Immature natural killer cell (primary cell): ENCODE measurements at regions not wholly inside any gene's neighbourhood (a gene's known extent, or its start where the extent isn't known, plus 50 kb on each side); places are given as distances from the start of the nearest gene placed in this dataset.
"Not testable (repeated sequence)": the region's sequence is repeated elsewhere in the genome, so short reads cannot be mapped to it uniquely, and the experiment has no call there.

Experiments used
- DNase-seq, 3 donors: peaks; one replicate each; pipeline ENCODE4 v3.0.0; 2022; ENCODE audit warnings: mixed read lengths in 1 of 3
- H3K27ac Mint-ChIP-seq, 6 donors: one replicate each; pipeline ENCODE4 v1.8.0; 2020; ENCODE audit warnings: mixed read lengths in 6 of 6, mild to moderate bottlenecking in 5 of 6, inconsistent platforms in 4 of 6, moderate library complexity in 3 of 6
- H3K27me3 Mint-ChIP-seq, 3 donors: one replicate each; pipeline ENCODE4 v1.8.0; 2020 to 2021; ENCODE audit warnings: low read depth in 3 of 3, mild to moderate bottlenecking in 3 of 3, mixed read lengths in 3 of 3, moderate library complexity in 3 of 3, inconsistent platforms in 1 of 3
- H3K36me3 Mint-ChIP-seq, 3 donors: one replicate each; pipeline ENCODE4 v1.8.0; 2020; ENCODE audit warnings: mixed read lengths in 3 of 3, inconsistent platforms in 2 of 3, mild to moderate bottlenecking in 2 of 3
- H3K4me1 Mint-ChIP-seq, 2 donors: one replicate each; pipeline ENCODE4 v1.8.0; 2020; ENCODE audit warnings: inconsistent platforms in 2 of 2, mild to moderate bottlenecking in 2 of 2, mixed read lengths in 2 of 2, moderate library complexity in 1 of 2
- H3K4me3 Mint-ChIP-seq, 5 donors: one replicate each; pipeline ENCODE4 v1.8.0; 2020; ENCODE audit warnings: mild to moderate bottlenecking in 5 of 5, mixed read lengths in 5 of 5, inconsistent platforms in 3 of 5, moderate library complexity in 3 of 5
- H3K9me3 Mint-ChIP-seq, 6 donors: one replicate each; pipeline ENCODE4 v1.8.0; 2020; ENCODE audit warnings: mild to moderate bottlenecking in 6 of 6, mixed read lengths in 6 of 6, inconsistent platforms in 4 of 6, moderate library complexity in 3 of 6

DNA sequence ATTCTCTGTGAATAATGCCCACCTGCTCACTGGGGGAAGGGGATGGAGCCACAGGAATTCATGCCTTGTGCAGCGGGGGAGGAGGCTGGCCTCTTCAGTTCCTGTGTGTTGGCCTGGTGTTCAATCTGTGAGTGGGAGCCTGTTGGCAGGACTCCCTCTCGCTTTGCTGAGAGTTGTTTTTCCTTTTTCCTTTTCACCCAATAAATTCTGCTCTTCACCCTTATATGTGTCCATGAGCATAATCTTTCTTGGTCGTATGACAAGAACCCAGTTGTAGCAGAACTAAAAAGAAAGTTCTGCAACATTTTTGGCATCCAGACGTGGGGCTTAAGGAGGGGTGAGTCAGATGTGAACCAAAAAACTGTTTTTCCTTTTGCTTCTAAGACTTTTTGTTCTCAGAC is 235.2 kb upstream of the HDX start:
- DNase-seq, result no peak
- H3K4me3 Mint-ChIP-seq, result no peak overlapping the region
- H3K4me1 Mint-ChIP-seq, result no peaks in the 10 kb centered on the region
- H3K27ac Mint-ChIP-seq, result no peak overlapping the region
- peaks cover 1 to 9% (median 1%) of the 10 kb centered on the region in 3 donors for H3K27me3 Mint-ChIP-seq
- peaks cover 0 to 2% (median 0%) of the 10 kb centered on the region in 6 donors for H3K9me3 Mint-ChIP-seq
- no peaks in the 10 kb centered on the region for H3K36me3 Mint-ChIP-seq

DNA sequence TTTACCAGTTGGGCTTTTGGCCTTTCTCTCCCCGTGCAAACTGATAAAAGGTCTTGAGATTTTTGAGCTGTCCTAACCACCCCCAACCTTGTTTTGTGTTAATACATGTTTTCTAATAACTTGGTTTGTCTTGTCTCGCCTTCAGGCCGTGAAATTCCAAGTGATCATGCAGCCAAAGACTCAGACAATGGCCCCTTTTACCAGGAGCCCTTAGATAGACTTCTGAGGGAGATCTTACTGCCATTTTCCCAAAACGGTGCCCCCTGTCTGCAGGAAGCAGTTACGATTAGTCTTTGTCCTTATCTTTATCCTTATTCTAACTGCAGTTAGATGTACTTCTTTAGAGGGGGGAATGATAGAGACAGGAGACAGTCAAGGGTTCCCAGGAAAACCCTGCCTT is 245.3 kb upstream of the HDX start:
- Mint-ChIP-seq H3K36me3 (no peaks in the 10 kb centered on the region), H3K4me1 (no peaks in the 10 kb centered on the region), H3K9me3 (peaks cover 0 to 3% (median 0%) of the 10 kb centered on the region in 6 donors), H3K4me3 (no peak overlapping the region), H3K27me3 (peaks cover 0 to 6% (median 1%) of the 10 kb centered on the region in 3 donors), H3K27ac (no peak overlapping the region)
- no peak for DNase-seq

DNA sequence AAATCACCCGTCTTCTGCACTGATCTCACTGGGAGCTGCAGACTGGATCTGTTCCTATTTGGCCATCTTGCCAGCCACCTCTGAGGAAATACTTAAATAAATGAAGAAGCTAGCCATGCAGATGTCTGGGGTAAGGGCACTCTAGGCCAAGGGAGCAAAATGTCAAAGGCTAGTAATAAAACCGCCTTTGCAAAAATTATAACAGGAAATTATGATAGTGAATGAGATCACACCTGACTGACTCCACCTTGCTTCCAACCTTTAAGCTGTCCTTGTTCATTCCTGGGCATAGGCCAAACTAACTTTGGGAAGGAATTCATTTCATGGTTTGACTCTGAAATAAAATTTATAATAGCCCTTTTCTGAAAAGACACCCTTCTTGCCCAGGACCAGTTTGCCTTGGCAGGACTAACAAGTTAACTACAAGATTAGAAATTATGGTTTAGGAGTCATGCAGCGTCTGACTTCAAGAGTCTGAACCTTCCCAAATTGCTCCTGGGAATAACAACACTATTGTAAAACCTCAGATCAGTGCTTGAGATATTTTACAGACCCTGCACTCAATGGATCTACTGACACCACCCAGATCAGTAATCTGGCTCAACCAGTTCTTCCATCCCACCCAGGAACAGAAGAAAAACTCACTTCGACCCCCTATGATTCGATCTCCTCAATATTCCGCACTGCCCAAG is 246.9 kb upstream of the HDX start:
- Mint-ChIP-seq H3K27me3 (peaks cover 0 to 6% (median 3%) of the 10 kb centered on the region in 3 donors), H3K27ac (no peak overlapping the region), H3K4me1 (no peaks in the 10 kb centered on the region), H3K36me3 (no peaks in the 10 kb centered on the region), H3K4me3 (no peak overlapping the region), H3K9me3 (peaks cover 0 to 3% (median 0%) of the 10 kb centered on the region in 6 donors)
- no peak for DNase-seq

DNA sequence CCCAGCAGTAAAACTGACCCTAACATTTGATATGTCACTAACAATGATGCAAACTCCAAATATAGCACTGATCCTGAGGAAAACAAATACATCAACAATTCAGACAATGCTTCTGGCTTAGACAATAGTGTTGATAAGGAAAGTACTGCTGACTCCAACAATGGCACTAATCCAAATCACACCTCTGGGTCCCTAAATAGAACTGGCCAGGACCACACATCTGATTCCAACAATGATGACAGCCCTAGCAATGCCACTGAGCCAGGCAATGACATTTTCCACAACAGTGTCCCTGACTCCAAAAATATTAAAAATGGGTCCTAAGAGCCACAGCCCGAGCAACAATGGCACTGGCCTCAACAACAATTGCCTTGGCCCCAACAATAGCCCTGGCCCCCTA is 243.1 kb upstream of the APOOL start:
- Mint-ChIP-seq H3K4me1 (no peaks in the 10 kb centered on the region), H3K4me3 (no peak overlapping the region), H3K27ac (no peak overlapping the region), H3K36me3 (no peaks in the 10 kb centered on the region), H3K9me3 (no peaks in the 10 kb centered on the region), H3K27me3 (peaks cover 0 to 2% (median 2%) of the 10 kb centered on the region in 3 donors)
- no peak for DNase-seq

DNA sequence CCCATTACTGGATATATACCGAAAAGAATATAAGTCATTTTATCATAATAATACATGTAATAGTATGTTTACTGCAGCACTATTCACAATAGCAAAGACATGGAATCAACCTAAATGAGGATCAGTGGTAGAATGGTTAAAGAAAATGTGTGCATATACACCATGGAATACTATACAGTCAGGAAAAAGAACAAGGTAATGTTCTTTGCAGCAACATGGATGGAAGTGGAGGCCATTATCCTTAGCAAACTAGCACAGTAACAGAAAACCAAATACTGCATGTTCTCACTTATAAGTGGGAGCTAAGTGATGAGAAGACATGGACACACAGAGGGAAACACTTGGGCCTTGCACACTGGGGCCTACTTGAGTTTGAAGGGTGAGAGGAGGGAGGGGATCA is 207.4 kb upstream of the APOOL start:
- Mint-ChIP-seq H3K9me3 (peaks cover 0 to 7% (median under 1%) of the 10 kb centered on the region in 6 donors), H3K36me3 (no peaks in the 10 kb centered on the region), H3K27ac (no peak overlapping the region), H3K27me3 (peaks cover 0 to 9% (median 3%) of the 10 kb centered on the region in 3 donors), H3K4me3 (no peak overlapping the region), H3K4me1 (no peaks in the 10 kb centered on the region)
- no peak for DNase-seq

DNA sequence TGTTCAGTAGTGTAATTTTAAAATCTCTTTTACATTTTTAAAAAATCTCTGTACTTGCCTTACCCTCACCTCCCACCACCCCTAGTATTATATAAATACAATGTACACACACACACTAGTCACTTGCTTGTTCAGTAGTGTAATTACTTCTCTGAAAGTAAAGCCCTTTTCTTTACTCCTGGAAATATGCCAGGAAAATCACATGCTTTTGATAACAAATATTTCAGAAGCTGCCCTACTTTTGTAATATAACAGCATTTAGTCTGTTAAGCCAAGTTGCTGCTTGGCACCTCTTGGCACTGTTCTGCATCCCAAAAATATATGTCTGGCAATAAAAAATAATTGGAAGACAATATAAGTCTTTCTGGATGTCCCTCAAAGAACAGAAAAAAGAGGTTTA is 172.8 kb upstream of the APOOL start:
- H3K27ac Mint-ChIP-seq, result no peak overlapping the region
- DNase-seq, result no peak
- H3K9me3 Mint-ChIP-seq, result peaks cover 0 to 5% (median 0%) of the 10 kb centered on the region in 6 donors
- no peak overlapping the region for H3K4me3 Mint-ChIP-seq
- no peaks in the 10 kb centered on the region for H3K4me1 Mint-ChIP-seq
- no peaks in the 10 kb centered on the region for H3K36me3 Mint-ChIP-seq
- H3K27me3 Mint-ChIP-seq, result peaks cover 0 to 2% (median 0%) of the 10 kb centered on the region in 3 donors

DNA sequence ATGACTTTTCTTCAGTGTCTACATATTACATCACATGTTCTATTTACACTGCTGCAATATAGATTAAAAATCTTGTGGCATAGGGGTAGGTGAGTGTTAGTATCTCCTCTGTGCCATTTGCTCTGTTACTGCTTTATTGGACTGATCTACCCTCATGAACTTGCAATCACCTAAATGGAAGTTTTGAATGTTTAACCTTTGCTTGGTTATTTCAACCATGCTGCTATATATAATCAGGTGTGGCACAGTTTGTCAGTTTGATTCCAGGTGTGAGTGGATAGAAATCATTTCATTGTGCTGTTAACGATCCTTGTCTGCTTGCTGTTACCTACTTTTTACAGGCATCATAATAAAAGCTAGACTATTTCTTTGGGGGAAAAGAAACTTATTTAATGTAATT is 157.1 kb upstream of the APOOL start:
- not testable (repeated sequence) for H3K27ac Mint-ChIP-seq, H3K36me3 Mint-ChIP-seq

DNA sequence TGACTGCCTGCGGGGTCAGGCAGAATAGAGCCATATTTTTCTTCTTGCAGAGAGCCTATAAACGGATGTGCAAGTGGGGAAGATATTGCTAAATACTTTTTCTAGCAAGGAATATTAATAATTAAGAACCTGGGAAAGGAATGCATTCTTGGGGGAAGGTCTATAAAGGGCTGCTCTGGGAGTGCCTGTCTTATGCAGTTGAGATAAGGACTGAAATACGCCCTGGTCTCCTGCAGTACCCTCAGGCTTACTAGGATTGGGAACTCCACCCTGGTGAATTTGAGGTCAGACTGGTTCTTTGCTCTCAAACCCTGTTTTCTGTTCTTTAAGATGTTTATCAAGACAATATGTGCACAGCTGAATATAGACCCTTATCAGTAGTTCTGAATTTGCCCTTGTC is 152.5 kb upstream of the APOOL start:
- H3K36me3 Mint-ChIP-seq, H3K27ac Mint-ChIP-seq, H3K4me1 Mint-ChIP-seq: not testable (repeated sequence)

More for the DNA sequence above, 157.1 kb upstream of the APOOL start:
- not testable (repeated sequence) for H3K4me3 Mint-ChIP-seq, DNase-seq, H3K4me1 Mint-ChIP-seq, H3K27me3 Mint-ChIP-seq
- H3K9me3 Mint-ChIP-seq, result peaks cover 4 to 20% (median 6%) of the 10 kb centered on the region in 6 donors

DNA sequence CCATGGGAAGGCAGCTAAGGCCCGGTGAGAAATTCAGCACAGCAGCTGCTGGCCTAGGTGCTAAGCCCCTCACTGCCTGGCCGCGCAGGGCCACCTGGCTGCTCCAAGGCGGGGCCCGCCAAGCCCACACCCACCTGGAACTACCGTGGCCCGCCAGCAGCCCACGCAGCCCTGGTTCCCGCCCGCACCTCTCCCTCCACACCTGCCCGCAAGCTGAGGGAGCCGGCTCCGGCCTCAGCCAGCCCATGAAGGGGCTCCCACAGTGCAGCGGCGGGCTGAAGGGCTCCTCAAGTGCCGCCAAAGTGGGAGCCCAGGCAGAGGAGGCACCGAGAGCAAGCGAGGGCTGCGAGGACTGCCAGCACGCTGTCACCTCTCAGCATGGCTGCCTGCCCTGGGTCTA is 146.9 kb upstream of the APOOL start:
- not testable (repeated sequence) for H3K36me3 Mint-ChIP-seq, H3K4me3 Mint-ChIP-seq, DNase-seq, H3K27me3 Mint-ChIP-seq, H3K27ac Mint-ChIP-seq, H3K9me3 Mint-ChIP-seq, H3K4me1 Mint-ChIP-seq

More for the DNA sequence above, 152.5 kb upstream of the APOOL start:
- not testable (repeated sequence) for H3K4me3 Mint-ChIP-seq, H3K27me3 Mint-ChIP-seq, DNase-seq
- peaks cover 4 to 25% (median 14%) of the 10 kb centered on the region in 6 donors for H3K9me3 Mint-ChIP-seq

DNA sequence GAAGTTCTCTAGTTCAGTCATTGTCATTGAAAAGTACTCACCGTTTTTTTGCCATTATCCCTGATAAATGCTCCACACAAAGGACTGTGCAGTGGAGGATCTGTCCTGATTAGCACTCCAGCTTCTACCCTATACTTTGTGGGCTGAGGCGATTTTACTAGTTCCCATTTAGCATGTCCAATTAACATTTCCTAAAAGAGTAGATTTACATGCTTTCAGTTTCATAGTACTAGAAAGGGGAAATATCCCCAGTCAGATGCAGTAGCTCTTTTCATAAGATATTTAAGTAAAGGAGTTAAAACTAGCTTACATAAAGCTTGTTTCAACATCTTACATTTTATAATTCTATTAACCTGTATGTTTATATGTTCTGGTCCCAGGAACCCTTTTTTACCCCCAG is 144.9 kb upstream of the APOOL start:
- H3K36me3 Mint-ChIP-seq, H3K4me3 Mint-ChIP-seq, H3K27me3 Mint-ChIP-seq, DNase-seq, H3K9me3 Mint-ChIP-seq, H3K27ac Mint-ChIP-seq, H3K4me1 Mint-ChIP-seq: not testable (repeated sequence)

DNA sequence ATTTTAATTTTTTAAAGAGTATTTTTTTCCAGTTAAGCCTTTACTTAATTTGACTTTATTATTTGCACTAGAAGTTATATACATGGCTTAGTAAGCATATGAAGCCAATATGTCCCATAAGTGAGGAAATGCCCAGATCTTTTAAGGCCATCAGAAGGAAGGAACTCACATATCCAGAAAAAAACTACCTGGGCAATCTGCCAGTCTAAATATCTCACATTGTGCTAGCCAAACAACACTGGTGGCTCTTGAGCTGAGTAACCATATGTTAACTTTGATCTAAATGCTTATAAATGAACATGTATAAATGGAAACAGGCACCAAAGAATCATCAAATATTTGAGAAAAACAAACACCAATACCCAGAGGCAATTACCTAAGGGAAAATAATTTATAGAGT is 138.6 kb upstream of the APOOL start:
- no peak for DNase-seq
- Mint-ChIP-seq H3K4me1 (no peaks in the 10 kb centered on the region), H3K4me3 (no peak overlapping the region), H3K27me3 (peaks cover 0 to 1% (median 0%) of the 10 kb centered on the region in 3 donors), H3K36me3 (no peaks in the 10 kb centered on the region), H3K27ac (no peak overlapping the region), H3K9me3 (peaks cover 0 to 6% (median 0%) of the 10 kb centered on the region in 6 donors)

DNA sequence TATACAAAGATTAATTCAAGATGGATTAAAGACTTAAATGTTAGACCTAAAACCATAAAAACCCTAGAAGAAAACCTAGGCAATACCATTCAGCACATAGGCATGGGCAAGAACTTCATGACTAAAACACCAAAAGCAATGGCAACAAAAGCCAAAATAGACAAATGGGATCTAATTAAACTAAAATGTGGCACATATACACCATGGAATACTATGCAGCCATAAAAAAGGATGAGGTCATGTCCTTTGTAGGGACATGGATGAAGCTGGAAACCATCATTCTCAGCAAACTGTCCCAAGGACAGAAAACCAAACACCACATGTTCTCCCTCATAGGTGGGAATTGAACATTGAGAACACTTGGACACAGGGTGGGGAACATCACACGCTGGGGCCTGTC is 133.4 kb upstream of the APOOL start:
- H3K27me3 Mint-ChIP-seq, H3K27ac Mint-ChIP-seq, H3K4me1 Mint-ChIP-seq, DNase-seq, H3K36me3 Mint-ChIP-seq, H3K4me3 Mint-ChIP-seq, H3K9me3 Mint-ChIP-seq: not testable (repeated sequence)

DNA sequence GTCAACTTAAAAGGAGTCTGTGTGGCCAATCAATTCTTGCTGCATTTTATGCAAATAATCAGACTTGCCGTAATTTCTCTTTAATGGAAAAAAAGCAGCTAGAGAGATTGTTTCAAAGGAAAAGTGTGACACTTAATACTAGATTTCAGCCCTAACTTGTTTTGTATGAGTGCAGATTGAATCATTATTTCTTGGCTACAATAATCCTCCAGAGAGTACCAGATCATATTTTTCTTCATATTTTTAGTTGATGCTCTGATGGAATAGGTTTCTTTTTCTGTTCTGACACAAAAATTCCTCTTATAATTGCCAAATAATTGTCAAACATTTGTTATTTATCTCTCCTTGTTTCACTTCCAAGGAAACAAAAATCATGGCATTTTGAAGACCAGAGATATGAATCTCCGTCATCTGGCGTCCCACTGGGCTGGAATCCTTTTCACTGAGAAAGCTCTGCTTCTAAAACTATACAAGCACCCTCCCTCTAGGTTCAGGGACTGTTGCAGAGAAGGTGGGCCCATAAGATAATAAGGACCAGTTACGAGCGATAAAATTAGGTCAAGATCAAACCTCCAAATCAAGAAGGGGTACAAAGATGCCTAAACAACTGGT is 131.4 kb upstream of the APOOL start:
- H3K4me1 Mint-ChIP-seq, H3K4me3 Mint-ChIP-seq, H3K36me3 Mint-ChIP-seq, H3K27me3 Mint-ChIP-seq, H3K9me3 Mint-ChIP-seq, H3K27ac Mint-ChIP-seq, DNase-seq: not testable (repeated sequence)

DNA sequence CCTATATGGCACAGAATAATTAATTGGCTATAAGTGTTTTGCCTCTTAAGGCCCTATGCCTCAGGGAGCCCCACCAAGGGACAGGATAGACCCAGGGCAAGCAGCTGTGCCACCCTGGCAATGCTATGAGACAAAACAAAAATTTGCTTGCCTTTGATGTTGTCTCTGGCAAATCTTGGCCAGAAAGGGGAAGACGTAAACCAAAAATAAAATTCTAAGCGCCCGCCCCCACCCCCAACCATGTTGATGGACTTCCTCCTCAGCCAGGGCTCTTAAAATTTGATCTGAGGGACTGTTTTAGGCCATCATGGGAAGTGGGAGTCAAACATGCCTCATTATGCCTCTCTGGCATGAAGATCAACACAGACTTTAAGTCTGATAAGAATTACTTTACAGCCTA is 130.5 kb upstream of the APOOL start:
- H3K27ac Mint-ChIP-seq, result no peak overlapping the region
- no peak overlapping the region for H3K4me3 Mint-ChIP-seq
- H3K9me3 Mint-ChIP-seq, result peaks cover 0 to 6% (median 0%) of the 10 kb centered on the region in 6 donors
- H3K4me1 Mint-ChIP-seq, result no peaks in the 10 kb centered on the region
- DNase-seq, result no peak
- H3K36me3 Mint-ChIP-seq, result no peaks in the 10 kb centered on the region
- H3K27me3 Mint-ChIP-seq, result peaks cover 0 to 3% (median 1%) of the 10 kb centered on the region in 3 donors

DNA sequence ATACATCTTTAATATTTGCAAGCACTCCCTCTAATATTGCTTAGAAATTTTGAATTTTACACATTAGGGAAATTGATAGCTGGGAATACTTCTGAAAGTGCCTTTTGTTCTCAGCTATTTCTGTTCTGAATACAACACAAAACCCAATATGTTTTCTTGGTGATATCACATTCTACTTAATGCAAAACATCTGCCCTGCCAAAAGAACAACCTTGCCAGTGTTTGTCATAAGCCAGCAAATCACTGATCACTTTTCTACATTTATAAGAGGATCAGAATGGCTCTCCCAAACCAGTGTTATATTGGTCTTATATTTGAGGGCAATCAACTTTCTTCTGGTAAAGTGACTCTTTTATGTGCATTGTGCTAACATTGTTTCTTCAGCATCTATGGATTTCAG is 126.8 kb upstream of the APOOL start:
- Mint-ChIP-seq H3K27ac (no peak overlapping the region), H3K4me3 (no peak overlapping the region), H3K4me1 (no peaks in the 10 kb centered on the region), H3K27me3 (peaks cover 0 to 5% (median 1%) of the 10 kb centered on the region in 3 donors), H3K9me3 (peaks cover 0 to 5% (median 0%) of the 10 kb centered on the region in 6 donors), H3K36me3 (no peaks in the 10 kb centered on the region)
- no peak for DNase-seq
